ENCODE measurements at regions not wholly inside any gene's neighbourhood (a gene's known extent, or its start where the extent isn't known, plus 50 kb on each side); places are given as distances from the start of the nearest gene placed in this dataset.

GRCh38 chr11:95426823-95427462 lies 195.9 kb upstream of the SESN3 start:
- Mint-ChIP-seq H3K27ac (no peak overlapping the region), H3K27me3 (ENCODE audit: low read depth in 2 of 2) (peaks cover 3 to 7% of the 10 kb centered on the region in 2 donors), H3K9me3 (no peaks in the 10 kb centered on the region), H3K36me3 (no peaks in the 10 kb centered on the region), H3K4me3 (no peak overlapping the region), H3K4me1 (no peaks in the 10 kb centered on the region)
- DNase-seq (no peak), ATAC-seq (no peak)
- Histone ChIP-seq H3K27ac (ENCODE audit: low read length) (no peak overlapping the region), H3K4me1 (ENCODE audit: control insufficient read depth, insufficient read depth, low read length) (no peaks in the 10 kb centered on the region), H3K36me3 (ENCODE audit: control insufficient read depth, insufficient read depth, low read length) (no peaks in the 10 kb centered on the region), H3K4me3 (ENCODE audit: low read length) (no peak overlapping the region), H3K27me3 (ENCODE audit: control insufficient read depth, insufficient read depth, low read length) (no peaks in the 10 kb centered on the region), H3K9me3 (ENCODE audit: control insufficient read depth, insufficient read depth, low read length) (no peaks in the 10 kb centered on the region)
- intact Hi-C loops (cut with micrococcal nuclease), result no loop called here
- no peak for TF ChIP-seq CTCF (IDR thresholded peaks at IDR 0.05)
- WGBS (ENCODE audit: insufficient coverage), result 92% methylated on average over 4 of the region's 5 CpGs

DNA sequence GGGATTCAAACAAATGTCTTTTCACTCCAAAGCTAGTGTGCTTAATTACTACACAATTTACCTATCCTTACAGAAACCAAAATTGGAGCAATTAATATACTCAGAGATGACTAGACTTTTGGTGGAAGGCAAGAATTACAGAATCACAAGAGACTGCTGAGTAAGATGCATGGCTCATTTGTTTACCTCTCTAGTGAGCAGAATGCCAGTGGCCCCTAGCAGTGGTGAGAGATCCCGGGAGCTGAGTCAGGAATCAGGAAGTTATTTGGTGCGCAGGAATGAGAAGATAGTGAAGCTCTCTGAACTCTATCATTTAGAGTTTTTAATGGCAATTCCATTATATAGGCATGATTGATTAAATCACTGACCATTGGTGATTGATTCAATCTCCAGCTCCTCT lies 188.9 kb upstream of the SESN3 start:
- H3K36me3 Mint-ChIP-seq, result no peaks in the 10 kb centered on the region
- ATAC-seq (no peak), DNase-seq (no peak)
- no peak overlapping the region for H3K4me3 ChIP-seq (ENCODE audit: low read length)
- H3K27me3 ChIP-seq (ENCODE audit: control insufficient read depth, insufficient read depth, low read length), result no peaks in the 10 kb centered on the region
- intact Hi-C loops (cut with micrococcal nuclease), result no loop called here
- no peaks in the 10 kb centered on the region for H3K9me3 ChIP-seq (ENCODE audit: control insufficient read depth, insufficient read depth, low read length)
- no peaks in the 10 kb centered on the region for H3K36me3 ChIP-seq (ENCODE audit: control insufficient read depth, insufficient read depth, low read length)
- no peak overlapping the region for H3K27ac ChIP-seq (ENCODE audit: low read length)
- no peaks in the 10 kb centered on the region for H3K4me1 ChIP-seq (ENCODE audit: control insufficient read depth, insufficient read depth, low read length)
- peaks cover 0 to 2% of the 10 kb centered on the region in 2 donors for H3K27me3 Mint-ChIP-seq (ENCODE audit: low read depth in 2 of 2)
- TF ChIP-seq CTCF (IDR thresholded peaks at IDR 0.05), result no peak
- 86% methylated on average over 1 of the region's 2 CpGs for WGBS (ENCODE audit: insufficient coverage)
- H3K4me1 Mint-ChIP-seq, result no peaks in the 10 kb centered on the region
- no peak overlapping the region for H3K4me3 Mint-ChIP-seq
- H3K9me3 Mint-ChIP-seq, result peaks cover 1% of the 10 kb centered on the region in 2 donors
- no peak overlapping the region for H3K27ac Mint-ChIP-seq

DNA sequence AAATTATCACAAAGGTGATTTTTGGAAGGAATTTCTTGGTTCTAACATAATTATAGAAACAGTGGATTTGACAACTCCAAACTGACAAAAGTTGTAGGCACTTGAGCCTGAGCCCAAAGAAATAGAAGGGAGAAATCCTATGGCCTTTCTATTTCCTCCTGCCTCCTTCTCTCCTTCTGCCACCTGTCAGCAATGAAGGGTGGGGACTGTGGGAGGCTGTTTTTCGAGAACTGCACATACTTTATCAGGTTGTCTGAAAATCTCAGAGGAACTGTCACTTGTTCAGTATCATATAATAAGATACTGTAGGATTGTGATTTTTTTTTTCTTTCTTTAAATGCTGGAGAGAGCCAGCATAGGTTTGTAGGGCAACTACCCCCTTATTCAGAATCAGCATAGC lies 187.9 kb upstream of the SESN3 start:
- H3K27me3 ChIP-seq (ENCODE audit: control insufficient read depth, insufficient read depth, low read length), result no peaks in the 10 kb centered on the region

More for the DNA sequence above, 187.9 kb upstream of the SESN3 start:
- H3K4me1 ChIP-seq (ENCODE audit: control insufficient read depth, insufficient read depth, low read length), result no peaks in the 10 kb centered on the region
- H3K4me3 ChIP-seq (ENCODE audit: low read length), result no peak overlapping the region
- H3K4me3 Mint-ChIP-seq, result no peak overlapping the region
- peaks cover 0 to 2% of the 10 kb centered on the region in 2 donors for H3K27me3 Mint-ChIP-seq (ENCODE audit: low read depth in 2 of 2)
- H3K36me3 Mint-ChIP-seq, result no peaks in the 10 kb centered on the region
- H3K27ac Mint-ChIP-seq, result no peak overlapping the region
- ATAC-seq (no peak), DNase-seq (no peak)
- no peaks in the 10 kb centered on the region for H3K4me1 Mint-ChIP-seq
- intact Hi-C loops (cut with micrococcal nuclease), result no loop called here
- no peaks in the 10 kb centered on the region for H3K9me3 ChIP-seq (ENCODE audit: control insufficient read depth, insufficient read depth, low read length)
- no peaks in the 10 kb centered on the region for H3K36me3 ChIP-seq (ENCODE audit: control insufficient read depth, insufficient read depth, low read length)
- no peak for TF ChIP-seq CTCF (IDR thresholded peaks at IDR 0.05)
- no peak overlapping the region for H3K27ac ChIP-seq (ENCODE audit: low read length)
- 83% methylated on average over 1 of the region's 1 CpG for WGBS (ENCODE audit: insufficient coverage)
- H3K9me3 Mint-ChIP-seq, result peaks cover 3% of the 10 kb centered on the region in 2 donors
